Muscle layer of colon (tissue), 2 donors: ENCODE measurements at regions not wholly inside any gene's neighbourhood (a gene's known extent, or its start where the extent isn't known, plus 50 kb on each side); places are given as distances from the start of the nearest gene placed in this dataset.

Experiments
- H3K27ac ChIP-seq: one replicate; pipeline ENCODE4 v1.7.0; 2013; ENCODE audit warnings: low read depth, mild to moderate bottlenecking, low read length, moderate library complexity
- H3K27me3 ChIP-seq, 2 donors: one replicate each; pipeline ENCODE4 v1.7.0; 2013; ENCODE audit warnings: low read length in 2 of 2, mild to moderate bottlenecking in 2 of 2; ENCODE audit not compliant: insufficient read depth in 2 of 2, control insufficient read depth in 1 of 2
- H3K36me3 ChIP-seq: one replicate; pipeline ENCODE4 v1.7.0; 2013; ENCODE audit warnings: mild to moderate bottlenecking, low read length; ENCODE audit not compliant: insufficient read depth
- H3K4me1 ChIP-seq: one replicate; pipeline ENCODE4 v1.7.0; 2013; ENCODE audit warnings: mild to moderate bottlenecking, low read length; ENCODE audit not compliant: insufficient read depth
- H3K4me3 ChIP-seq, 2 donors: one replicate each; pipeline ENCODE4 v1.7.0; 2013; ENCODE audit warnings: low read length in 2 of 2, low read depth in 1 of 2, mild to moderate bottlenecking in 1 of 2, moderate library complexity in 1 of 2
- H3K9ac ChIP-seq: one replicate; pipeline ENCODE4 v1.7.0; 2013; ENCODE audit warnings: low read length
- H3K9me3 ChIP-seq: one replicate; pipeline ENCODE4 v1.7.0; 2013; ENCODE audit warnings: mild to moderate bottlenecking, low read length
- donor health status: abdominal sarcoma.
- donor health status: Adenocarcinoma of cecum.

GRCh38 chr4:14125375-14126129 lies 498.0 kb upstream of the BOD1L1 start:
- Histone ChIP-seq H3K4me1 (no peaks in the 10 kb centered on the region), H3K36me3 (no peaks in the 10 kb centered on the region), H3K27ac (no peak overlapping the region), H3K9me3 (no peaks in the 10 kb centered on the region), H3K27me3 (no peaks in the 10 kb centered on the region), H3K4me3 (no peak overlapping the region), H3K9ac (no peak overlapping the region)

DNA sequence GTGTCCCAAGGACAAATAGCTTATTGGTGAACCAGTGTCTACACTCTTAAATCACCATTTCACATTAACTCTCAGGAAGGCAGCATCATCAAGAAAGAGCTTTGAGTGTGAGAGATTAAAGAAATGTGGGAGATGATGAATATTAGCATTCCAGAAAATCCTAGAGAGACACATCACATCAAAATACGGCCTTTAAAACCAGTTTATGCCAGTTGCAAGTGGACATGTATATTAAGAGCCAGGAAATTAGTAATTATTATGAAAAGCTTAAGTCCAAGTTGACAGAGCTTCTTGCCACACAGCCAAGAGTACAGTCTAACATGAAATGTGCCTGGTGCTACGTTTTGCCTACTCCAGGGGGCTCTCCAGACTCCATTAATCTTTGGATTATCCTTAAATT lies 503.0 kb upstream of the BOD1L1 start:
- no peak overlapping the region for H3K27ac ChIP-seq
- H3K9me3 ChIP-seq = no peaks in the 10 kb centered on the region
- H3K27me3 ChIP-seq = no peaks in the 10 kb centered on the region
- no peaks in the 10 kb centered on the region for H3K4me1 ChIP-seq
- H3K36me3 ChIP-seq = no peaks in the 10 kb centered on the region
- H3K9ac ChIP-seq = no peak overlapping the region
- H3K4me3 ChIP-seq = no peak overlapping the region

DNA sequence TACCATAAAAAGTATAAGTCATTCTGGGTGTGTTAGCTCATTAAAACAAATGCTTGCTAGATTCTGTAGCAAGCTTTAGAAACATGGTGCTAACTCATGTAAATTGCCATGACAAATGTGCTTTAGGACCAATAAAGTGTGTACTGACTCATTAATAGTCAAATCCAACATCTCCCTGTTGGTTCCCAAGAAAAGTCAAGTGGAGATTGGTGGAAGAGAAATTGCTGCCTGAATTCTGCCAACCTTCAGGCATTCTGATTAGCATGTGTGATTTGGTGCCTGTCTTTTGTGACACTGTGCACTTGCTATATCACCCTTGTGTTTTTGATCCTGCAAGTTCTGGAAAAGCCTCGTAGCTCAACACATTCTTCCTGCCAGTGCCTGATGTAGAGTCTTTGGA lies 503.8 kb upstream of the BOD1L1 start:
- H3K9me3 ChIP-seq = no peaks in the 10 kb centered on the region
- no peak overlapping the region for H3K9ac ChIP-seq
- no peaks in the 10 kb centered on the region for H3K36me3 ChIP-seq
- H3K4me3 ChIP-seq = no peak overlapping the region
- H3K4me1 ChIP-seq = no peaks in the 10 kb centered on the region
- H3K27me3 ChIP-seq = no peaks in the 10 kb centered on the region
- no peak overlapping the region for H3K27ac ChIP-seq

DNA sequence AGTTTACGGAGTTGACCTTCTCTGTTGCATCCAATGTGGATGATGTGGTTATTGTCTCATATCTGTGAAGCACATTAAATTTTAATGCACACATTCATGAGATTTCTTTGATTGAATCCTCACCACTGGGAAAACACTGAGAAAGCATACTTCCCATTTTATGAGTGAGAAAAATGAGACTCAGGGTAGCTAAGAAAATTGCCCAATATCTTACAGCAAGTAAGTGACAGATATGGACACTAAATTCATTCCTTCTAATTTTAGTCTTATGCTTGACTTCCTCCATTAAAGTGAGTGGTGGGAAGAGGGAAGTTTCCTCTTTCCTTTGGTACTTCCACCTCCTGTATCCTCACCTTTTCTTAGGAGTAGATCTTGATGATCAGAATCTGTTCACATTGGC lies 504.8 kb upstream of the BOD1L1 start:
- H3K9me3 ChIP-seq = no peaks in the 10 kb centered on the region
- H3K36me3 ChIP-seq = no peaks in the 10 kb centered on the region
- no peak overlapping the region for H3K9ac ChIP-seq
- H3K27me3 ChIP-seq = no peaks in the 10 kb centered on the region
- no peak overlapping the region for H3K27ac ChIP-seq
- no peaks in the 10 kb centered on the region for H3K4me1 ChIP-seq
- H3K4me3 ChIP-seq = no peak overlapping the region

DNA sequence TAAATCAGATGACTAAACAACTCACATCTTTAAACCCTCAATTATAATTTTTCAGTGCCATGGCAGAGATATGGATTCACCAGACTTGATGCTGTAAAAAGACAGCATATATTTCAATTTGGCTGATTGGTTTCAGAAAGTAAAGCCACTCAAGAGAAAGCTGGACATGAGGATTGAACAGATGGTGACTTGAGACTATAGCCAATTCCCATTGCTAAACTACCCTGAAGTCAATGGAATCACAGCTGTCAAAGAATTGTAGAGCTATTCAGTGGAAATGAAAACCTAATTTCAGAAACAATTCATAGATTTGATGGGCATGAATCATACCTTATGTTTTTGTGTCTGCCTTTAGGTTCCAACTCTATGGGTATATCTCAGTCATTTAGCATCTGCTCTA lies 510.6 kb upstream of the BOD1L1 start:
- Histone ChIP-seq H3K9me3 (no peaks in the 10 kb centered on the region), H3K9ac (no peak overlapping the region), H3K27ac (no peak overlapping the region), H3K4me1 (no peaks in the 10 kb centered on the region), H3K36me3 (no peaks in the 10 kb centered on the region), H3K27me3 (no peaks in the 10 kb centered on the region), H3K4me3 (no peak overlapping the region)

- Histone ChIP-seq H3K27me3 (no peaks in the 10 kb centered on the region), H3K4me3 (no peak overlapping the region), H3K27ac (no peak overlapping the region), H3K4me1 (no peaks in the 10 kb centered on the region), H3K36me3 (no peaks in the 10 kb centered on the region), H3K9ac (no peak overlapping the region), H3K9me3 (no peaks in the 10 kb centered on the region)
These were observed 516.4 kb upstream of the BOD1L1 start for GRCh38 chr4:14143892-14144291.

DNA sequence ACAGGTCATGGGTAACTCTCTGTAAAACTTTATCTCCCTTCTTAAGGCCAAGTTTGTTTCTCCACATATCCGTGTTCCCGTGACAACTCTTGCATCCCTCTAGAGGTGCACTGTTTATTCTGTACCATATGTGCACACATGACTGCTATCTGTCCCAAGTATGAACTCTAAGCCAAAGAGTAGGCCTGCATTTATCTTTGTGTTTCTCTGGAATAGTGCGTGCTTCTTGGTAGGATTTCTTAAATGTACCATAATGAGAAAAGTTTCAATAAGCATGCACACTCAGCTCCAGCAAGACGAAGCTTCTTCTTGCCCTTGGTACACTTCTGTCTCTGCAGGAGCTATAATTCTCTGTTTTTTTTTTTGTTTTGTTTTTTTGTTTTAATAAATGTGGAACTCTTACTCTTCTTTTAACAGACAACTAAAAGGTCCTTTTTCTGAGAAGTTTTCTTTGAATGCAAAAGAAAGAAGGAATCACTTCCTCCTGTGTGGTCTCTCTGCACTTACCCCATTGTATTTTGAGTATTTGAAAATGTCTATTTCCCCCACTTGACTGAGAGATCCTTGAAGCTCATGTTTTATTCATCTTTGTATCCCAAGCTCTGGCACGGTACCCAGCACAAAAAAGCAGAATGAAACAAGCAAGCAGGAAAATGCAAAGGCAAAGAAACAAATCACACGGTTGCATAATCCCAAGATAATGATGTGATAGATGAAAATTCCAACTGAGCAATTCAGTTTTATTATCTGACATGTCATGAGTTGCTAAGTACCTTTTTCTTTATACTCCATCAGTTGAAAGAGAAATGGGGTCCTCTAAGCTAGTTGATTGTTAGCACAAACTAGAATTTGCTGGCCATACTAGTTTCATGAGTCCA lies 521.9 kb upstream of the BOD1L1 start:
- H3K27me3 ChIP-seq = no peaks in the 10 kb centered on the region
- no peak overlapping the region for H3K27ac ChIP-seq
- no peak overlapping the region for H3K9ac ChIP-seq
- H3K36me3 ChIP-seq = no peaks in the 10 kb centered on the region
- H3K9me3 ChIP-seq = no peaks in the 10 kb centered on the region
- H3K4me1 ChIP-seq = no peaks in the 10 kb centered on the region
- H3K4me3 ChIP-seq = no peak overlapping the region

- Histone ChIP-seq H3K9me3 (no peaks in the 10 kb centered on the region), H3K36me3 (no peaks in the 10 kb centered on the region), H3K9ac (no peak overlapping the region), H3K27me3 (no peaks in the 10 kb centered on the region), H3K4me3 (no peak overlapping the region), H3K4me1 (no peaks in the 10 kb centered on the region), H3K27ac (no peak overlapping the region)
These were observed 523.6 kb upstream of the BOD1L1 start for GRCh38 chr4:14151101-14151500.

DNA sequence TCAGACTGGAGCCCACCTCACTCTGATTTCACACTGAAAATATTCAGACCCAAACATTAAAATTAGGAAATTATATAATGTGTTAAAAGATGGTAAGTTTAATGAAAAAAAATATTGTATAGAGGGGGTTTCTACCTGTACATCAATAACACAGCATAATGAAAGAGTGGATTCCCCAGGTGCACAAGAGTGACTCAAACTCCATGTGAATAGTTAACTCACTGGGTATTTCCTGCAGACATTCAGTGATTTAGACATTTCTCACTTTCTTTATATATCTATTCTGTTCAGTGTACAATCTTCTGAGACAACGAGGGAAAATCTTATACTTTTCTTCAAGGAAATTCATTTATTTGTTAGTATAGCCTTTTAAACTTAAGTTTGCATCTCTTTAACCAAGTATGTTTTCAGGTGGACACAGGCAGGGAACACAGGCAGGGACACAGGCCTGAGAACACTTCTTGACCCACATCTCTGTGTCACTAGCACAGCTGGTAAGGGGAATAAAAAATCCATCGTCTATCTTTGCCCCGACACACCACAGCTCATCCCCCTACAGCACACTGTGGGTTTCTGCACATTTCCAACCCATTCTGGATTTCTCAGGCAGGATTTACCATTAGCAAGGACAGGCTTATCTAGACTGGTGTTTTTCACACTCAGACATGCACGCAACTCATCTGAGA lies 525.5 kb upstream of the BOD1L1 start:
- H3K9me3 ChIP-seq = no peaks in the 10 kb centered on the region
- no peak overlapping the region for H3K27ac ChIP-seq

DNA sequence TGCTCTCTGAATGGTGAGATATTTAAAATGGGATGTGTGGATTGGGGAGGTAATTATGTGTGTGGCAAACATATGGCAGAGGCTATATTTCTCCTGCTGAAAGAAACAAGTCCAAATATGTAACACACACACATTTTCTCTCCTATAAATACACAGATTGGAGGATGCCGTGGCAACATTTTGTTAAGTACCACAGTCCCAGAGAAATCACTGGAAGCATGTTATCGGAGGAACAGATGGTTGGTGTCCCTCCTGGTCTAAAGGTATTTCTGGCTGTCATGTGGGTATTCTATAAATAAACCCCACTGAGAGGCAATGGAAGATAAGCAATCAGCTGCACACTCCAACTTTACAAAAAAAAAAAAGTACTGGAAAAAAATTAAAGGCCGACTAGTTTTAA lies 528.3 kb upstream of the BOD1L1 start:
- H3K9me3 ChIP-seq = no peaks in the 10 kb centered on the region
- no peaks in the 10 kb centered on the region for H3K4me1 ChIP-seq
- no peak overlapping the region for H3K4me3 ChIP-seq
- H3K27ac ChIP-seq = no peak overlapping the region
- no peaks in the 10 kb centered on the region for H3K36me3 ChIP-seq
- H3K27me3 ChIP-seq = no peaks in the 10 kb centered on the region
- H3K9ac ChIP-seq = no peak overlapping the region

More for the DNA sequence above, 525.5 kb upstream of the BOD1L1 start:
- no peaks in the 10 kb centered on the region for H3K36me3 ChIP-seq
- H3K9ac ChIP-seq = no peak overlapping the region
- no peak overlapping the region for H3K4me3 ChIP-seq
- no peaks in the 10 kb centered on the region for H3K27me3 ChIP-seq
- no peaks in the 10 kb centered on the region for H3K4me1 ChIP-seq

GRCh38 chr4:14157262-14157661 lies 529.7 kb upstream of the BOD1L1 start:
- Histone ChIP-seq H3K36me3 (no peaks in the 10 kb centered on the region), H3K27ac (no peak overlapping the region), H3K27me3 (no peaks in the 10 kb centered on the region), H3K4me1 (no peaks in the 10 kb centered on the region), H3K9ac (no peak overlapping the region), H3K4me3 (no peak overlapping the region), H3K9me3 (no peaks in the 10 kb centered on the region)
